GM10266 (cell line): ENCODE measurements at regions not wholly inside any gene's neighbourhood (a gene's known extent, or its start where the extent isn't known, plus 50 kb on each side); places are given as distances from the start of the nearest gene placed in this dataset.

Source experiments
- DNase-seq: peaks from one replicate; pipeline ENCODE4 v3.0.0; 2012; ENCODE audit errors: extremely low spot score
- CTCF ChIP-seq: IDR thresholded peaks from 2 replicates; pipeline ENCODE4 v1.5.1; 2012; ENCODE audit warnings: mild to moderate bottlenecking, low read depth; ENCODE audit not compliant: control insufficient read depth, insufficient read depth; ENCODE audit errors: missing control alignments

GRCh38 chr10:20975236-20975635 is 78.1 kb upstream of the NEBL start:
- no peak for TF ChIP-seq CTCF
- DNase-seq, result no peak

- no peak for TF ChIP-seq CTCF
- no peak for DNase-seq
Observed at GRCh38 chr10:20972925-20973324, 75.8 kb upstream of the NEBL start.

GRCh38 chr10:20971901-20972300 is 74.8 kb upstream of the NEBL start:
- no peak for DNase-seq
- TF ChIP-seq CTCF, result no peak

GRCh38 chr10:20970708-20971107 is 73.6 kb upstream of the NEBL start:
- DNase-seq, result peak; percentile 13
- TF ChIP-seq CTCF, result no peak

GRCh38 chr10:20970044-20970443 is 72.9 kb upstream of the NEBL start:
- no peak for DNase-seq
- TF ChIP-seq CTCF, result no peak

- no peak for TF ChIP-seq CTCF
- no peak for DNase-seq
Observed at GRCh38 chr10:20966426-20966825, 69.3 kb upstream of the NEBL start.

- no peak for DNase-seq
- TF ChIP-seq CTCF, result no peak
Observed at GRCh38 chr10:20963721-20964595, 66.8 kb upstream of the NEBL start.
